ENCODE measurements at regions not wholly inside any gene's neighbourhood (a gene's known extent, or its start where the extent isn't known, plus 50 kb on each side); places are given as distances from the start of the nearest gene placed in this dataset.
A peak's percentile ranks its signal among the peaks of the same experiment; 100 is the strongest.
"Not testable (repeated sequence)": the region's sequence is repeated elsewhere in the genome, so short reads cannot be mapped to it uniquely, and the experiment has no call there.

- Mint-ChIP-seq H3K27me3 (peaks cover 38 to 62% of the 10 kb centered on the region in 2 donors), H3K4me1 (ENCODE audit: low read depth in 2 of 2) (no peaks in the 10 kb centered on the region), H3K9me3 (no peaks in the 10 kb centered on the region), H3K27ac (no peak overlapping the region), H3K36me3 (no peaks in the 10 kb centered on the region), H3K4me3 (no peak overlapping the region)
- ATAC-seq: no peak
- DNase-seq (ENCODE audit: low spot score): no peak
Observed at GRCh38 chr2:131584380-131584779, 56.7 kb downstream of the CCDC74A start.

DNA sequence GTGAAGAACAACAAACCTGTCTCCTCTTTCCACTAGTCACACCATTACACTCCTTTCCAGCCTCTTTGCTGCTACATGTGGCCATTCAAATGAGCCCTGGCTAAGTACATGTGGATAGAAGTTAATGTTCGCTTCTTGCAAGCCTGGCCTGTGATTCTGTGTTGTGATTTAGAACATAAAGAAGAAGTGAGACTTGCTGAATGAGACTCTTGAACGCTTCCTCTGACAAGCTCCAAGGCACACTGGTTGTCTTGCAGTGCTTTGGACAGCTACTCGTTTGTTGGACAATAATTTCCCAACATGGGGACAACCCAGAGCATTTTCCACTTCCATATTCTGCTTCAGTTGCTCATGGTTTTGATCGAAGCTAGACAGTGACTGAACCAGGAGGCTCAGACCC, 57.3 kb downstream of the CCDC74A start:
- peaks cover 38 to 61% of the 10 kb centered on the region in 2 donors for H3K27me3 Mint-ChIP-seq

GRCh38 chr2:131588152-131588873, 60.6 kb downstream of the CCDC74A start:
- no peak overlapping the region for H3K27ac Mint-ChIP-seq

More for the DNA sequence above, 57.3 kb downstream of the CCDC74A start:
- Mint-ChIP-seq H3K4me1 (ENCODE audit: low read depth in 2 of 2) (no peaks in the 10 kb centered on the region), H3K4me3 (no peak overlapping the region), H3K9me3 (no peaks in the 10 kb centered on the region), H3K27ac (no peak overlapping the region), H3K36me3 (no peaks in the 10 kb centered on the region)
- no peak for DNase-seq (ENCODE audit: low spot score)
- no peak for ATAC-seq

GRCh38 chr2:131589126-131589525, 61.4 kb downstream of the CCDC74A start:
- peaks cover 13 to 30% of the 10 kb centered on the region in 2 donors for H3K27me3 Mint-ChIP-seq
- not testable (repeated sequence) for H3K4me1 Mint-ChIP-seq (ENCODE audit: low read depth in 2 of 2); H3K4me3 Mint-ChIP-seq; DNase-seq (ENCODE audit: low spot score); H3K27ac Mint-ChIP-seq; H3K36me3 Mint-ChIP-seq; H3K9me3 Mint-ChIP-seq
- peak in 1 of 2 donors; percentile 45 for ATAC-seq

More at GRCh38 chr2:131588152-131588873, 60.6 kb downstream of the CCDC74A start:
- H3K36me3 Mint-ChIP-seq: no peaks in the 10 kb centered on the region
- DNase-seq (ENCODE audit: low spot score) (no peak), ATAC-seq (no peak)
- H3K4me1 Mint-ChIP-seq (ENCODE audit: low read depth in 2 of 2): no peaks in the 10 kb centered on the region
- H3K4me3 Mint-ChIP-seq: no peak overlapping the region
- H3K27me3 Mint-ChIP-seq: peaks cover 16 to 38% of the 10 kb centered on the region in 2 donors
- no peaks in the 10 kb centered on the region for H3K9me3 Mint-ChIP-seq

- peaks cover 14 to 25% of the 10 kb centered on the region in 2 donors for H3K27me3 Mint-ChIP-seq
- ATAC-seq (no peak), DNase-seq (ENCODE audit: low spot score) (no peak)
- no peaks in the 10 kb centered on the region for H3K4me1 Mint-ChIP-seq (ENCODE audit: low read depth in 2 of 2)
- no peak overlapping the region for H3K4me3 Mint-ChIP-seq
- no peaks in the 10 kb centered on the region for H3K9me3 Mint-ChIP-seq
- no peaks in the 10 kb centered on the region for H3K36me3 Mint-ChIP-seq
- no peak overlapping the region for H3K27ac Mint-ChIP-seq
Observed at GRCh38 chr2:131590366-131590765, 62.7 kb downstream of the CCDC74A start.

DNA sequence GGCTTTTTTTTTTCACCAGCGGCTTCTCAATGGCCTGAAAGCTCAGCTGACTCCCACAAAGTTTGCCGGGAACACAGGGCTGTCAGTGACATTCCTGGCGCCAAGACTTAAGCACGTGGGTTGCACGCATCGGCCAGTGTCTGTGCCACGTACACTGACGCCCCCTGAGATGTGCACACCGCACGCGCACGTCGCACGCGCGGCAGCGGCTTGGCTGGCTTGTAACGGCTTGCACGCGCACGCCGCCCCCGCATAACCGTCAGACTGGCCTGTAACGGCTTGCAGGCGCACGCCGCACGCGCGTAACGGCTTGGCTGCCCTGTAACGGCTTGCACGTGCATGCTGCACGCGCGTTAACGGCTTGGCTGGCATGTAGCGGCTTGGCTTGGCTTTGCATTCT, 63.2 kb downstream of the CCDC74A start:
- no peaks in the 10 kb centered on the region for H3K9me3 Mint-ChIP-seq
- H3K27ac Mint-ChIP-seq: no peak overlapping the region
- H3K4me1 Mint-ChIP-seq (ENCODE audit: low read depth in 2 of 2): no peaks in the 10 kb centered on the region
- peaks cover 14 to 27% of the 10 kb centered on the region in 2 donors for H3K27me3 Mint-ChIP-seq
- DNase-seq (ENCODE audit: low spot score) (no peak), ATAC-seq (no peak)
- H3K4me3 Mint-ChIP-seq: no peak overlapping the region
- H3K36me3 Mint-ChIP-seq: no peaks in the 10 kb centered on the region

DNA sequence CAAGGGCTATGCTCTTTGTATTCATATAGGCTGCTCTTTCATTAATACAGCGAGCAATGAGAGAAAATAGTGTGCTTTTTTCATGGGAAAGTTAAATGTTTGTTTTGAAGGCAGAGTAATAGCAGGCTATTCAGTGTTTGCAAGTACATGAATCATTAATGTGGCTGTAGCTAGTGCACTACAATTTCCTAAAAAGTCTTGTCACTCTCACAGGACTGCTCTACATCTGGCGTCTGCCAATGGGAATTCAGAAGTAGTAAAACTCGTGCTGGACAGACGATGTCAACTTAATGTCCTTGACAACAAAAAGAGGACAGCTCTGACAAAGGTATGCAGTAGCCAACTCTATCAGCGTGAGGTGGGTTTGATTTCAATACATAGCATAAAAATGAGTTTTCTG, 68.9 kb downstream of the CCDC74A start:
- H3K4me3 Mint-ChIP-seq; DNase-seq (ENCODE audit: low spot score); ATAC-seq; H3K36me3 Mint-ChIP-seq; H3K4me1 Mint-ChIP-seq (ENCODE audit: low read depth in 2 of 2); H3K27ac Mint-ChIP-seq; H3K9me3 Mint-ChIP-seq: not testable (repeated sequence)
- H3K27me3 Mint-ChIP-seq: peaks cover 16 to 43% of the 10 kb centered on the region in 2 donors

- not testable (repeated sequence) for DNase-seq (ENCODE audit: low spot score); H3K9me3 Mint-ChIP-seq; H3K27ac Mint-ChIP-seq; H3K36me3 Mint-ChIP-seq; H3K4me1 Mint-ChIP-seq (ENCODE audit: low read depth in 2 of 2); ATAC-seq; H3K4me3 Mint-ChIP-seq
- H3K27me3 Mint-ChIP-seq: peaks cover 22 to 52% of the 10 kb centered on the region in 2 donors
Observed at GRCh38 chr2:131602444-131602843, 74.8 kb downstream of the CCDC74A start.

DNA sequence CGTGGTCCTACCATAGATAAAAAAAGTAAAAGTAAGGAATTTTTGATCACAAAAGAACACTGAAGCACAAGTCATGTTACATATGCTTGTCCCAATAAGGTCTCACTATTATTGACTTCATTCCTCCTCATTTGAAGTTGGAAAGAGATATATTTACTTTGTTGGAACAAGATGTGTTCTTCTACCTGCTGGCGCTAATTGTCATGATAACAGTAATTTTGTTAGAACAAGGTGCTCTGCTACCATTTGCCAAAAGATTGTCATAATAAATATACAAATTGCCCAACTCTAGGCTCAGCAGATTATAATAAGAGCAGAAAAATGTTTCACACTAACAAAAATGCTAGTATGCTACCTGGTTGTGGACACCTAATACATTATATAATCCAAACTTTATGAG, 77.0 kb downstream of the CCDC74A start:
- H3K27me3 Mint-ChIP-seq: peaks cover 21 to 52% of the 10 kb centered on the region in 2 donors
- not testable (repeated sequence) for H3K9me3 Mint-ChIP-seq; DNase-seq (ENCODE audit: low spot score); H3K4me1 Mint-ChIP-seq (ENCODE audit: low read depth in 2 of 2); H3K27ac Mint-ChIP-seq; H3K36me3 Mint-ChIP-seq; ATAC-seq; H3K4me3 Mint-ChIP-seq

GRCh38 chr2:131606366-131606765, 78.7 kb downstream of the CCDC74A start:
- H3K36me3 Mint-ChIP-seq; H3K9me3 Mint-ChIP-seq; DNase-seq (ENCODE audit: low spot score); H3K4me1 Mint-ChIP-seq (ENCODE audit: low read depth in 2 of 2); H3K4me3 Mint-ChIP-seq; ATAC-seq; H3K27ac Mint-ChIP-seq: not testable (repeated sequence)
- peaks cover 21 to 42% of the 10 kb centered on the region in 2 donors for H3K27me3 Mint-ChIP-seq

DNA sequence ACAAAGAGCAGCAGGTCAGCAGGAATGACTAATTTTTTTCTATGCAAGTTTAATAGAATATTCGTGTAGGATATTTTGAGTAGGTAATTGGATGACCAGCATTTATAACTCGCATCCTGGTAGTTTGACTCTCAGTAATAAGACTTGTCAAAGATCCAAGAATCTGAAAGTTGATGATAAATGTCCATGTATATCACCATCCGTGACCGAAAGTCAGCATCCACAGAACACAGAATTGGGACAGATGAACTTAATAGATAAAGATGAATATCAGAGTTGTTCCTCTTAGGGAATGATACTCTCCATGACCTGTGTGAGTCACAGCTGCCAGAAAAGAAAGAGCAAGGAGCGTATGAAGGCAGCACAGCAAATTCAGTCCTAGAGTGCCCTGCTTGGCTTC, 79.4 kb downstream of the CCDC74A start:
- H3K4me3 Mint-ChIP-seq; DNase-seq (ENCODE audit: low spot score); H3K4me1 Mint-ChIP-seq (ENCODE audit: low read depth in 2 of 2); H3K36me3 Mint-ChIP-seq; ATAC-seq; H3K9me3 Mint-ChIP-seq; H3K27ac Mint-ChIP-seq: not testable (repeated sequence)
- peaks cover 21 to 35% of the 10 kb centered on the region in 2 donors for H3K27me3 Mint-ChIP-seq

DNA sequence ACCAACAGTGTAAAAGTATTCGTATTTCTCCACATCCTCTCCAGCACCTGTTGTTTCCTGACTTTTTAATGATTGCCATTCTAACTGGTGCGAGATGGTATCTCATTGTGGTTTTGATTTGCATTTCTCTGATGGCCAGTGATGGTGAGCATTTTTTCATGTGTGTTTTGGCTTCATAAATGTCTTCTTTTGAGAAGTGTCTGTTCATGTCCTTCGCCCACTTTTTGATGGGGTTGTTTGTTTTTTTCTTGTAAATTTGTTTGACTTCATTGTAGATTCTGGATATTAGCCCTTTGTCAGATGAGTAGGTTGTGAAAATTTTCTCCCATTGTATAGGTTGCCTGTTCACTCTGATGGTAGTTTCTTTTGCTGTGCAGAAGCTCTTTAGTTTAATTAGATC, 86.9 kb downstream of the CCDC74A start:
- not testable (repeated sequence) for H3K4me3 Mint-ChIP-seq; ATAC-seq; H3K4me1 Mint-ChIP-seq (ENCODE audit: low read depth in 2 of 2); DNase-seq (ENCODE audit: low spot score); H3K36me3 Mint-ChIP-seq; H3K9me3 Mint-ChIP-seq; H3K27ac Mint-ChIP-seq
- peaks cover 20 to 26% of the 10 kb centered on the region in 2 donors for H3K27me3 Mint-ChIP-seq

DNA sequence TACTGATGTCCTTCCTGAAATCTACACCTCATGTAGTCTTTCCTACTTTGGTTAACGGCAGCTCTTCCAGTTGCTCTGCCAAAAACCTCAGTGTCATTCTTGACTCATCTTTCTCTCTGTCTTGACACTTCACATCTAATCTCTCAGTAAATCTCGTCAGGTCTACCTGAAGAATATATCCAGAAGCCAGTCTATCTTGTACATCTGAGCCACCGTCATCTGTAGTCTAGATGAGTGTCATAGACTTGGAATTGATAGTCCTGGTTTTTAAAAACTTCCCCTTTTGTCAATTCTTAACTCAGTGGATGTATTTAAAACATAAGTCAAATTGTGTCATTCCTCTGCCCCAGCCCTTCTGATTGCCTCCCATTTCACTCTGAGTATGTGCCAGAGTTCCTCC, 90.6 kb downstream of the CCDC74A start:
- not testable (repeated sequence) for H3K4me3 Mint-ChIP-seq; H3K4me1 Mint-ChIP-seq (ENCODE audit: low read depth in 2 of 2)

DNA sequence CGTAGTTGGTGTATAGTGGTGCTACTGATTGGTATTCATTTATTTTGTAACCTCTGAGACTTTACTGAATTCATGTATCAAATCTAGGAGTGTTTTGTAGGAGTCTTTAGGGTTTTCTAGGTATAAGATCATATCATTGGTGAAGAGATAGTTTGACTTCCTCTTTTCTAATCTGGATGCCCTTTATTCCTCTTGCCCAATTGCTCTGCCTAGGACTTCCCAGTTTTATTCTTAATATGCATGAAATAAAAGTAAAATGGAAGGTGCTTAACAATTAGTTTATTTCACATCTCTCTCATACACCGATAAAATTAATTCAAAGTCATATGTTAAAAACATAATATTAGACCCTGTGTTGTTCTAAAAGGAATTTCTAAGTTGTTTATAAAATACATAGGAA, 95.2 kb downstream of the CCDC74A start:
- ATAC-seq; H3K36me3 Mint-ChIP-seq; H3K4me1 Mint-ChIP-seq (ENCODE audit: low read depth in 2 of 2); H3K4me3 Mint-ChIP-seq; H3K27ac Mint-ChIP-seq; H3K9me3 Mint-ChIP-seq; DNase-seq (ENCODE audit: low spot score): not testable (repeated sequence)
- peaks cover 21 to 25% of the 10 kb centered on the region in 2 donors for H3K27me3 Mint-ChIP-seq

More for the DNA sequence above, 90.6 kb downstream of the CCDC74A start:
- ATAC-seq; H3K27ac Mint-ChIP-seq; H3K9me3 Mint-ChIP-seq; DNase-seq (ENCODE audit: low spot score); H3K36me3 Mint-ChIP-seq: not testable (repeated sequence)
- H3K27me3 Mint-ChIP-seq: peaks cover 25 to 39% of the 10 kb centered on the region in 2 donors

DNA sequence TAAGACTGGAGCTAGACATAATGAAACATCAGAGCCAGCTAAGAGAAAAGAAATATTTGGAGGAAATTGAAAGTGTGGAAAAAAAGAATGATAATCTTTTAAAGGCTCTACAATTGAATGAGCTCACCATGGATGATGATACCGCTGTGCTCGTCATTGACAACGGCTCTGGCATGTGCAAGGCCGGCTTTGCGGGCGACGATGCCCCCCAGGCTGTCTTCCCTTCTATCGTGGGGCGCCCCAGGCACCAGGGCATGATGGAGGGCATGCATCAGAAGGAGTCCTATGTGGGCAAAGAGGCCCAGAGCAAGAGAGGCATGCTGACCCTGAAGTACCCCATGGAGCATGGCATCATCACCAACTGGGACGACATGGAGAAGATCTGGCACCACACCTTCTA, 98.3 kb downstream of the CCDC74A start:
- DNase-seq (ENCODE audit: low spot score); H3K27ac Mint-ChIP-seq; H3K9me3 Mint-ChIP-seq; H3K36me3 Mint-ChIP-seq; H3K4me3 Mint-ChIP-seq; ATAC-seq; H3K4me1 Mint-ChIP-seq (ENCODE audit: low read depth in 2 of 2): not testable (repeated sequence)
- peaks cover 11 to 13% of the 10 kb centered on the region in 2 donors for H3K27me3 Mint-ChIP-seq
